ENCODE measurements at regions not wholly inside any gene's neighbourhood (a gene's known extent, or its start where the extent isn't known, plus 50 kb on each side); places are given as distances from the start of the nearest gene placed in this dataset.

DNA sequence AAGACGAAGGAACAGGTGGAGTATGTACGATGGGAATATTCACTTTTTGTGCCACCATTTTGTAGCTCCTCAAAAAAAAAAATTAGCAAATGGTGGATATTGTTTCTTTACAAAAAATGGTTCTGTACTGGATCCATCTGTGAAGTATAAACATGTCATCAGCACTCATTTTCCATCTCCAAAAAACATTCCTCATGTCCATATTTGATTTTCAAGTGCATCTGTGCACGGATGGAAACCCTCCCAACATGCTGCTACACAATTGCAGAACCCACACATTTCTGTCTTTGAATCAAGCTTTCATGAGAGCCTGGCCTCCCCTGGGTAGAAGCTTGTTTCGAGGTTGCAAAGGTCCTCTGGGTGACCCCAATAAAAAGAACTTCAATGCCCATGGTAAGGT is 59.6 kb upstream of the ZEB2 start:
- TF ChIP-seq CTCF (IDR thresholded peaks at IDR 0.05) (no peak), POLR2A (IDR thresholded peaks at IDR 0.05) (no peak)
- Histone ChIP-seq H3K4me1 (no peaks in the 10 kb centered on the region), H3K36me3 (no peaks in the 10 kb centered on the region), H3K27me3 (no peaks in the 10 kb centered on the region), H3K27ac (no peak overlapping the region), H3K9me3 (no peaks in the 10 kb centered on the region), H3K4me3 (no peak overlapping the region)
- DNase-seq: no peak

GRCh38 chr2:144578099-144578498 is 58.2 kb upstream of the ZEB2 start:
- H3K4me1 ChIP-seq: no peaks in the 10 kb centered on the region
- no peak for DNase-seq
- TF ChIP-seq POLR2A (IDR thresholded peaks at IDR 0.05): no peak
- no peak for TF ChIP-seq CTCF (IDR thresholded peaks at IDR 0.05)

GRCh38 chr2:144572977-144573376 is 53.1 kb upstream of the ZEB2 start:
- H3K4me1 ChIP-seq: no peaks in the 10 kb centered on the region
- DNase-seq: no peak
- H3K36me3 ChIP-seq: no peaks in the 10 kb centered on the region
- no peaks in the 10 kb centered on the region for H3K27me3 ChIP-seq
- no peak overlapping the region for H3K4me3 ChIP-seq
- H3K9me3 ChIP-seq: no peaks in the 10 kb centered on the region
- TF ChIP-seq CTCF (IDR thresholded peaks at IDR 0.05) (no peak), POLR2A (IDR thresholded peaks at IDR 0.05) (no peak)
- H3K27ac ChIP-seq: no peak overlapping the region

More at GRCh38 chr2:144578099-144578498, 58.2 kb upstream of the ZEB2 start:
- H3K27ac ChIP-seq: no peak overlapping the region
- H3K9me3 ChIP-seq: no peaks in the 10 kb centered on the region
- H3K36me3 ChIP-seq: no peaks in the 10 kb centered on the region
- no peak overlapping the region for H3K4me3 ChIP-seq
- H3K27me3 ChIP-seq: no peaks in the 10 kb centered on the region

DNA sequence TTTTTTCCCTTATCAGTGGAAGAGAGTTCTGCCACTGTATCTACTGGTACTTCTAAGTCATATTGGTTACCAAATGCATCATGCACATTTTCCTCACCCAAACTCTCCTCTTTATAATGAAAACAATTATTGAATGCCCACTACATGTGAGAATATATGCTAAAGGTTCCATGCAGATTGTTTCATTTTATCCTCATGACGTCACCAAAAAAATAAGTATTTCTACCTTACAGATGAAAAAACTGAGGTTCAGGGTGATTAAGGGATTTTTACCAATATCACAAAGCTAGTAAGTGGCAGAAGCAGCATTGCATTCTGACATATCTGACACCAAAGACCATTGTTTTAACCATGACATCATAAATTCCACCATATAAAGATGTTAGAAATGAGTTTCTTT is 51.9 kb upstream of the ZEB2 start:
- H3K4me1 ChIP-seq: no peaks in the 10 kb centered on the region
- no peaks in the 10 kb centered on the region for H3K9me3 ChIP-seq
- no peaks in the 10 kb centered on the region for H3K36me3 ChIP-seq
- no peaks in the 10 kb centered on the region for H3K27me3 ChIP-seq
- no peak overlapping the region for H3K4me3 ChIP-seq
- H3K27ac ChIP-seq: no peak overlapping the region
- TF ChIP-seq CTCF (IDR thresholded peaks at IDR 0.05) (no peak), POLR2A (IDR thresholded peaks at IDR 0.05) (no peak)
- DNase-seq: no peak

- Histone ChIP-seq H3K27ac (no peak overlapping the region), H3K4me3 (no peak overlapping the region), H3K9me3 (no peaks in the 10 kb centered on the region), H3K27me3 (no peaks in the 10 kb centered on the region), H3K4me1 (no peaks in the 10 kb centered on the region), H3K36me3 (no peaks in the 10 kb centered on the region)
- no peak for DNase-seq
- TF ChIP-seq CTCF (IDR thresholded peaks at IDR 0.05): no peak
- TF ChIP-seq POLR2A (IDR thresholded peaks at IDR 0.05): no peak
Measured at GRCh38 chr2:144570566-144570965, 50.6 kb upstream of the ZEB2 start.

Small RNA genes in the stretch of these regions (small RNA-seq; reads per million reads assigned to genes)
- 0 reads per million in 2 donors for gene RF00019
- gene RF01992: 0 reads per million in 2 donors
- gene RNA5SP106: 0 reads per million in 2 donors
- 0 reads per million in 2 donors for gene RNU6-692P
- 0 reads per million in 2 donors for gene RNU6-715P
- 0 reads per million in 2 donors for gene RNU7-2P

All from Peyer's patch (tissue), 4 donors.